Prostate gland (tissue), 2 donors: ENCODE measurements at regions not wholly inside any gene's neighbourhood (a gene's known extent, or its start where the extent isn't known, plus 50 kb on each side); places are given as distances from the start of the nearest gene placed in this dataset.
"Not testable (repeated sequence)": the region's sequence is repeated elsewhere in the genome, so short reads cannot be mapped to it uniquely, and the experiment has no call there.

Experiments used
- DNase-seq: peaks from one replicate; pipeline ENCODE4 v3.0.0-alpha.2; 2019; ENCODE audit warnings: low spot score
- H3K27ac ChIP-seq, 2 donors: fragments of 200-600 bp; sonication (generic); 2 replicates each; pipeline ENCODE4 v1.5.1; 2017 to 2019
- H3K27me3 ChIP-seq: fragments of 200-600 bp; sonication (generic); replicated peaks from 2 replicates; pipeline ENCODE4 v1.5.1; 2019; ENCODE audit not compliant: insufficient read depth
- H3K36me3 ChIP-seq, 2 donors: fragments of 200-600 bp; sonication (generic); 1 replicate in 1 of 2; 2 replicates in 1 of 2; pipeline versions ENCODE4 v1.5.1 to v1.8.1; 2017 to 2019
- H3K4me1 ChIP-seq: fragments of 200-600 bp; sonication (generic); replicated peaks from 2 replicates; pipeline ENCODE4 v1.5.1; 2019
- H3K4me3 ChIP-seq, 2 donors: fragments of 200-600 bp; sonication (generic); 2 replicates each; pipeline ENCODE4 v1.5.1; 2017 to 2019
- H3K9me3 ChIP-seq: fragments of 200-600 bp; sonication (generic); 2 replicates; pipeline ENCODE4 v1.5.1; 2017
- CTCF ChIP-seq, 4 experiments: fragments of 200-600 bp in 2 of 4; fragments of 450-650 bp in 2 of 4; sonication (generic) in 2 of 4; IDR thresholded peaks; 1 replicate in 3 of 4; 2 replicates in 1 of 4; pipeline ENCODE4 v1.5.1; 2016 to 2019; ENCODE audit warnings: antibody characterized with exemption in 4 of 4, mild to moderate bottlenecking in 2 of 4, moderate library complexity in 2 of 4
- POLR2A ChIP-seq: fragments of 450-650 bp; IDR thresholded peaks from one replicate; pipeline ENCODE4 v1.6.1; 2016; ENCODE audit warnings: antibody characterized with exemption, mild to moderate bottlenecking
- POLR2AphosphoS5 ChIP-seq: sonication (generic); formaldehyde crosslinking; IDR thresholded peaks from one replicate; pipeline ENCODE4 v1.6.1; 2017; ENCODE audit warnings: antibody characterized with exemption
- WGBS: methylation state at CpG from one replicate; pipeline ENCODE4 v1.1.5; 2018; 5-methylcytosine and 5-hydroxymethylcytosine counted together
- intact Hi-C: fragments of 100-400 bp; cut with DNase I; formaldehyde crosslinking; loops from one replicate; pipeline ENCODE4 v1.14.2; 2022

DNA sequence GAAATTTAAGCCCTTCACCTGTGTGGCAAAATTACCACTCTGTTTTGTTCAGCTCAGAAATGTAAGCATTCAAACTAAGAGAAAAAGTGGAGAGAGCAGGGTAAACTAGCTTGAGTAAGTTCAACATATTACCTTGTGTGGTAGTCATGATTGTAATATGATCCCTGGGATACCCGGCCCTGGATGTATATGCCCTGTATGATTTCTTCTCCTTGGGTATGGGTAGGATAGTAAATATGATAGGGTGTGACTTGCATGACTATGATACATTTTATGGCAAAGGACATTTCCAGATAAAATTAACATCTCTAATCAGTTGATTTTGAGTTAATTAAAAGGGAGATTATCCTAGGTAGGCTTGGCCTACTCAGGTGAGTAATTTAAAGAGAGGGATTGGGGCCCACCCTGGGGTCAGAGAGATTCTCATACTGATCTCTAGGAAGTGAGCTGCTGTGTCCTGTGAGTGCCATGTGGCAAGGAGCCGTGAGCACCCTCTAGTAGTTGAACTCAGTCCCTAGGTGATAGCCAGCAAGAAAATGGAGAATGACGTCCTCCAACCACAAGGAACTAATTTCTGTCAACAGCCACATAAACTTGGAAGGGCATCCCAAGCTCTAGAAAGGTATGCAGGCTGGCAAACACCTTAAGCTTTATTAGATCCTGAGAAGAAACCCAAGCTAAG lies 62.2 kb upstream of the ANXA1 start:
- Histone ChIP-seq H3K36me3 (no peaks in the 10 kb centered on the region), H3K4me1 (no peaks in the 10 kb centered on the region), H3K27ac (no peak overlapping the region), H3K4me3 (no peak overlapping the region), H3K27me3 (no peaks in the 10 kb centered on the region), H3K9me3 (no peaks in the 10 kb centered on the region)
- TF ChIP-seq POLR2A: no peak
- no peak for TF ChIP-seq POLR2AphosphoS5
- TF ChIP-seq CTCF (IDR thresholded peaks at IDR 0.05): no peak
- DNase-seq: no peak
- 70% methylated on average over 3 of the region's 3 CpGs for WGBS
- intact Hi-C loops: loop anchor here (10.0 kb wide), 1 partner anchor 815 kb away; no protein-coding TSS in a partner anchor

DNA sequence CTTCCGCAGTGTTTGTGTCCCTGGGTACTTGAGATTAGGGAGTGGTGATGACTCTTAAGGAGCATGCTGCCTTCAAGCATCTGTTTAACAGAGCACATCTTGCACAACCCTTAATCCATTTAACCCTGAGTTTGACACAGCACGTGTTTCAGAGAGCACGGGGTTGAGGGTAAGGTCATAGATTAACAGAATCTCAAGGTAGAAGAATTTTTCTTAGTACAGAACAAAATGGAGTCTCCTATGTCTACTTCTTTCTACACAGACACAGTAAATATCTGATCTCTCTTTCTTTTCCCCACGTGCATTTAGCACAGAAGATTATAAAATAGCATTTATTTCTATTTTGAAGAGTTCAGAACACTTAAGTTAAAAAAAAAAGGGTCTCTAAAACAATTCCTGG lies 63.8 kb upstream of the ANXA1 start:
- not testable (repeated sequence) for H3K27me3 ChIP-seq, H3K36me3 ChIP-seq, DNase-seq, H3K4me3 ChIP-seq, H3K4me1 ChIP-seq, H3K27ac ChIP-seq, H3K9me3 ChIP-seq
- intact Hi-C loops: loop anchor here (10.0 kb wide), 1 partner anchor 813 kb away; no protein-coding TSS in a partner anchor
- WGBS: 85% methylated on average over 3 of the region's 4 CpGs

- DNase-seq: no peak
- Histone ChIP-seq H3K4me1 (no peaks in the 10 kb centered on the region), H3K36me3 (no peaks in the 10 kb centered on the region), H3K27me3 (no peaks in the 10 kb centered on the region), H3K4me3 (no peak overlapping the region), H3K27ac (no peak overlapping the region), H3K9me3 (no peaks in the 10 kb centered on the region)
- intact Hi-C loops: loop anchor here (2.0 to 10.0 kb wide), 5 partner anchors 46 to 809 kb away; no protein-coding TSS in a partner anchor
- TF ChIP-seq CTCF (IDR thresholded peaks at IDR 0.05): no peak
- TF ChIP-seq POLR2A: no peak
- no peak for TF ChIP-seq POLR2AphosphoS5
Observed at GRCh38 chr9:73083519-73083918, 68.1 kb upstream of the ANXA1 start.

DNA sequence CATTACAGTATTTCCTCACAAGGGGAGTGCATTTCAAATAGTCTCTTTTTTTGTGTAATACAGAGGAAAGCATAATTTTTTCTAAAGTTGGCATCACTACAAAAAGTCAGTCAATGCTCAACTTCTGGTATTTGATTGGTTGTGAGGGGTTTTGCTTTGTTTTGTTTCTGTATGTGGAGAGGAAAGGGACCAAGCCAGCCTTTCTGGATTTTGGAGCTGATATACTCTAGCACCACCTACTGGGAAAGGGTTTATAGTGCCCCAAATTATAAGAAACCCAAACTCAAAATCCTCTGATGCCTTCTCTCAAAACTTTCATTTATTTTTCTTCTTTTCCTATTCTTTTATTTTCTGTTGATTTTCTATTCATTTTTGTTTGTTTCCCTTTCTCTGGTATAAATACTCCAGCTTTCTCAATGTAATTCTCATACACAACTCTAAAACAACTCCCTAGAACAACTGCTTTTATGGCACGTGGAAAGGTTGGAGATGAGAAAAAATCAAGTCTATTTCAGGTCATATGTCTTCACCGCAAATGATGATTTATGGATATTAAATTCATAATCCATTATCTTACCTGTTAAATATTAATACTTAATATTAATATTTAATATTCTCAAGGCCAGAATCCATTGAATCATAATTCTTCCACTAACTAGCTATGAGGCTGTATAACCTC lies 69.5 kb upstream of the ANXA1 start:
- H3K4me3 ChIP-seq: no peak overlapping the region
- H3K27me3 ChIP-seq: no peaks in the 10 kb centered on the region
- H3K36me3 ChIP-seq: no peaks in the 10 kb centered on the region
- no peak overlapping the region for H3K27ac ChIP-seq
- 88% methylated on average over 2 of the region's 2 CpGs for WGBS
- H3K9me3 ChIP-seq: no peaks in the 10 kb centered on the region
- DNase-seq: no peak
- H3K4me1 ChIP-seq: no peaks in the 10 kb centered on the region
- TF ChIP-seq CTCF (IDR thresholded peaks at IDR 0.05) (peak; percentile 55 to 65 (median 62)), POLR2A (no peak), POLR2AphosphoS5 (no peak)
- intact Hi-C loops: loop anchor here (2.0 to 10.0 kb wide), 5 partner anchors 45 to 807 kb away; no protein-coding TSS in a partner anchor

- no peak overlapping the region for H3K27ac ChIP-seq
- H3K27me3 ChIP-seq: no peaks in the 10 kb centered on the region
- no peaks in the 10 kb centered on the region for H3K4me1 ChIP-seq
- no peaks in the 10 kb centered on the region for H3K36me3 ChIP-seq
- 36% methylated on average over 3 of the region's 3 CpGs for WGBS
- intact Hi-C loops: loop anchor here (5.0 to 10.0 kb wide), 4 partner anchors 43 to 805 kb away; no protein-coding TSS in a partner anchor
- H3K4me3 ChIP-seq: no peak overlapping the region
- no peak for DNase-seq
- TF ChIP-seq CTCF (IDR thresholded peaks at IDR 0.05) (no peak), POLR2AphosphoS5 (no peak), POLR2A (no peak)
- H3K9me3 ChIP-seq: no peaks in the 10 kb centered on the region
Observed at GRCh38 chr9:73080110-73080694, 71.5 kb upstream of the ANXA1 start.
